CD4-positive, alpha-beta T cell treated with Interleukin-21 for 1 hour (primary cell): ENCODE measurements at regions not wholly inside any gene's neighbourhood (a gene's known extent, or its start where the extent isn't known, plus 50 kb on each side); places are given as distances from the start of the nearest gene placed in this dataset.

Experiments
- DNase-seq: peaks from one replicate; pipeline ENCODE4 v3.0.0-alpha.2; 2020

DNA sequence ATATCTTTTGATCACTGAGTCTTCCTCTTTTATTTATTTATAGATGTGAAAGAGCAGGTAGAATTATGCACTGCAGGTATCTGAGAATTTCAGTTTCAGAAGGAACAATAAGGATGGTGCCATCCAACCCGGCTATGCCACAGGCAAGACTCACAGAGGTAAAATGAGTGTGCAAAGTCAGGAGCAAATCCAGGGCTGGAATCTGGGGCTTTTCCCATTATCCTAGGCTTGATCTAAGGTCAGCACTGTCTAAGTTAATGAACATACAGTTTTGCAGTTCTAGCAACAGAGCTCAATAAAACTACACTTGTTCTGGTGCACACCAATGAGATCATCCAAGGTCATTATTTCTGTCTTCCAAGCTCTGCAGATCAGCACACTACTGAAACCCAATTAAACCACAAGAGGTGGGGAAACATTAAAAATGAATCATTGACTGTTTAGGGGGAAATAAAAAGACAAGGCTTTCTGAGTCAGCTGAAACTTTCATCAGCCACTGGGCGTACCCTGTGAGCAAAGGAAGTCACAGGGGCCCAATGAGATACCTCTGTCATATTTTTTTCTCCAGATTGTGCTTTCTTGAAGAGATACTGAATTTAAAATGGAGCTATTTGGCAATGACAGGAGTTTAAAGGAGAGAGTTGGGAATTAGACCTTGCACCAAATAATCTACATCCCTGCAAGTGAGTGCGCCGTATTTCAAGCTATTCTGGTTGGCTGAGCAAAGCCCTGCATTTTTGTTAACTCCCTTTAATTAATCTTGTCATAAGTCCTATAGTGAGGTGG is 662.2 kb upstream of the ZNF608 start:
- DNase-seq, result no peak

DNA sequence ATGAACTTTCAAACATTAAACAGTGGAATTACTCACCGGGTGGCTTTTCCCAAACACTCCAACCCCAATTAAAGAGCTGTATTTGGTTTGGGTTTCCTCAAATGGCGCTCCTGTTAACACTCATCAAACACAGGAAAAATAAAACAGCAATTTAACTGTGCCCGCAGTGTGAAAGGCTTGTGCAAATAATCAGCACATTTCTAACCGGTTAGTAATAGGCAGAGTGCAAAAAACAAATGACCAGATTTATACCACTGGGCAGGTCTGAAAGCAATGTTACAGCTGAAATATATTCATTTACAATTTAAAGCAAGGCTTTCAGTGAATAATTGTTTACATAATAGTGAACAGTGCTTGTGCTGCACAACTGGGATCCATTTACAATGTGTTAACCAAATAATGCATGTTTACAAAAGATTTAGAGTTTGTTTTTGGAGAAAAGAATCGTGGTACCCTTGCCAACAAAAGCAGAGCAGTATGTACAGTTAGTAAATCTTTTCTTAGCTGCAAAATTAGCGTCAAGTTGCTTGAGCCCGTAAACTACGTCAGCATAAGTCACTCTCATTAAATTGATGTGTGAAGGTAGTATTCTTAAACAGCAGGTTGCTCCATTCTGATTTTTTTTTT is 662.9 kb upstream of the ZNF608 start:
- DNase-seq, result no peak

DNA sequence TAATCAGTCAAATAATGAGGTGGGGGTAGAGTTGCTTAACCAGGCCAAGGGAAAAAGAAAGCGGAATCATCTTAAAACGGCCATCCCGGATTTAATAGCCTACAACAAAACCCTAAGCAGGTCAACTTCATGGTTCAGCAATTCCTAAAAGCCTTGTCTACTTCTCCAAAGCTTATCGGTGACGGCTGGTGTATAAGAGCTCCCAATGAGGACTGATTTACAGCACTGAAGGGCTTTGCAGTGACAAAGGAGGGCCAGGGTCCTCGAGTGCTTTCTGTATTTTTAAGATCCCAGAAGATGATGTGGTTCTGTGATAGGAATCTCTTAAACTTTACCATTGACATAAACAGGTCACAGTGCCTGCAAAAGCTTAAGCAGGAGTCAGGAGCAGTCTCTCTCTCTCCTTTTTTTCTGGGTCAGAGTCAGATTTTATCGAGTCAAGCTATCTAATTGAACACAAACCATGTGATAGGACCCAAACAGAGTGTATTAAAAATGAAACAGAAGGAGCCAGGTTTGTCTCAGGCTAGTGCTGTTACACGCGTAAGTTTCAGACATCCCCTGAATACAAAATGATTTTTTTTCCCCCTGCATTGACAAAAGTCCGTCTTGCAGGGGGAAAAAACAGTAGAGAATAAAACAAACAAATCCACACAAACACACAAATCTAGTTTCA is 663.6 kb upstream of the ZNF608 start:
- no peak for DNase-seq

DNA sequence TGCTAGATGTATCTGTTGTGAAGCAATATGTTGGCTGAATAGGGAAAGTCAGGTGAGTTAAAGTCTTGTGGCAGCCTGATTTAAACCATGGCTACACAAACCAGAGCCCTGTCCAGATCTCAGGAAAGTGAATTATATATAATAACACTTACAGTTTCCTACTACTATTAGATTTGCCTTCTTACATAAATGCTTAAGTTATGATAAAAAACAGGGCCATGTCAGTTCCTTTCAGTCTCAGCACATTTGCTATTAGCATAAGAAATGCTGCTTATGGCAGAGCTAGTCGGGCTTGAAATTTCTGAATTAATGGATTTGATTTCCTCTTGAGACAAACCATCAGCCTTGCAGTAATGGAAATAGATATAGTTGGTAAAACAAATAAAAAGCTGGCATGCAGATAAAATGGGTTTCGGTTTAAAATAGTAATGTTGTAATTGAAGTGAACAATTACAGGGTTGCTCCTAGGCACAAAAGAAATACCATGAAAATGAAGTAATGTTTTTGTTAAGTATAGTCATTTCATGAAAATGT is 664.2 kb upstream of the ZNF608 start:
- no peak for DNase-seq

DNA sequence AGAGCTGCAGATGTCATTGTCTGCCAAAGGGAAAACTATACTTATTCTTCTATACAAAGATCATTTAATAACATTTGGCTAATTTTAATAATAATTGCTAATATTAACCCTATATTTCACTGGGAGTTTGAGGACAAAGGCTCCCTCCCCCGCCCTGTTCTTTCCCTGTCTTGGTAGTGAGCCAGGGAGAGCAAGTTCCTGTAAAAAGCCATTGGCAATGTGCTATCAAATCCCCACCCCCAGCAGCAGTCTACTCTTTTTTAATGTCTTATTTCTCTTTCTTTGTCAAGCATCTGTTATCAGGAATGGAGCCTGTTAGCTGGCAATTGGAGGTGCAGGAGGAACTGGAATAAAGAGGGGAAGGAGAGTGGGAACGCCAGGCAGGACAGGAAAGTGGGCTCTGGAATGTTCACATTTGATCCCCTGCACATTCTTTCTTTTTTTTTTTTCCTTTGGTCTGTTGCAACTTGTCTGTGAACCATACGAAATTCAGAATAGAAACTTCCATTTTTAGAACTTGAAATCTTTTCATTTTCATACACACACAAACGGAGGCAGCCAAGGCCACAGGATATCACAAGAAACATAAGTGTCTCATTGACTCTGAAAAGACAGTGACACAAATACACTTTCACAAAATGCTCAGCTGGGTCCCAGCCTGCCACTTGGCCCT is 664.8 kb upstream of the ZNF608 start:
- no peak for DNase-seq

DNA sequence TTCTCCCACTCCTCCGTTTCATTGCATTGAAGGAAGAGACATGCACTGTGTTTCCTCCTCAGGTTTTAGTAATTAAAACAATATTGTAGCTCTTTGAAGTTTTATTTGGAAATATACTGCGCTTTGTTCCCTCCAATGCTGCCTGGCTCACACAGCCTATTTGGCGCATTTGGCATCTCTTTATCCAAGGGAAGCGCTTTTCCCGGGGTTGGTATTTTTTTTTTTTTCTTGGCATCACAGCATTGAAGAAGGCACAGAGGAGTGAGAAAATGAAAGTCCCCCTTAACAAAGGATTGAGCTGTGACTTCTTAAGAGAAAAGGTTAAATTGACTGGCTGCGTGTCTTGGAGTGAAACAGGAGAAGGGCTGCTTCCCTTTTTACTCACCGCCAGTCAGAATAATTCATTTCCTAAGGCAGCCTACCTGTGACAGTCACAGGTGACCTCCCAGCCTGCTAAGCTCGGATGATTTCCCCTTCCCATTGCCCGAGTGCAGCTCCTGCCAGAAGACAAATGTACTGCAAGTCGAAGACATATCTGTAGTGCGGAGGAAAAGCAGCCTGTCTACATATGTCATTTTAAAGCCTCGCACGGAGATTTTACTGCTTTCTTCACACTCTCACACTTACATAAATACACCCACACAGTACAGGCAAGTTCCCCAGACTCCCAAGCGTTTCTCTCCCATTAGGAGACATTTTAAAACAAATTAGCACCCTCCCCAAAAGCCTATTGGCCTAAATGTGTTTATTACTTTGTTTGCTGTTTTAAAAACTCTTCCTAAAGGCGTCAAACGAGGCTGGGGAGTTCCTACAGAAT is 665.5 kb upstream of the ZNF608 start:
- no peak for DNase-seq

DNA sequence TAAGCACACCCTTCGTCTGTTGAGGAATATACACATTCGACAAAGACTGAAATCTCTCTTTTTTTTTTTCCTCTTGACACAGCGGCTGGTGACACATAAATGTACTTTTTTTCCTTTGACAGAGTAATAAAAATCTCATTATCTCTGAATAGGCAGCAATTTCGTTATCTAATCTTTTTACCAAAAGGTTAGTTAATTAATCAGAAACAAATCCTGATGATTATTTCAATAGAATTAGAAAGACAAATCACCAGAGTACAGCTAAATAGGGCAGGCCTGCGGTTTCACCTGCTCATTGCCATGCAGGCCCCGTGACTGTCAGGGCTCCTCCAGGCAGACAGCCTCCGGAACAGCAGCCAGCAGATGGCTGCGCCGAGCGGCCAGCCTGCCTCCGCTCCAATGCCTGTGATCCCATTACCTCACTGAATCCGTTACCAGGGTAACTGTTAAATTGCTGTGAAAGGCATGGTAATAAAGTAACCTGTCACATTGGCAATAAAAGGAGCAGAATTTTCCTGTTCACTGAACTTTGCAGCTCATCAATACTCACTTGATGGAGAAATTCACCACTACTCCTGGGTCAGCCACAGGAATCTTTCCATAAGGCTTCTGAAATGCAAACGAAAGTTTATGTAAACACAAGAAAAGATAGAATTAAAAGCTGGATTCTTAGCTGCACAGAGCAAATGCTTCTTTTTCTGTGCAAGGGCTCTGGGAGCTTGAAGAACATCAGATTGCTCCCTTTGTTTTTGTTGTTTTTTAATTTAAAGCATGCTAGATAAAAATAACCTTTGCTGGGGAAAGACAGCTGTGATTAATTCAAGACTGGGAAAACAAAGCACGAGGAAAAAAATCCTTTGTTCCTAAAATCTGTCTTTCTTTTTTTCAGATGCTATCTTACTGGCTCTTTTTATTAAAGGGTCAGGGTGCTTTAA is 666.4 kb upstream of the ZNF608 start:
- no peak for DNase-seq

DNA sequence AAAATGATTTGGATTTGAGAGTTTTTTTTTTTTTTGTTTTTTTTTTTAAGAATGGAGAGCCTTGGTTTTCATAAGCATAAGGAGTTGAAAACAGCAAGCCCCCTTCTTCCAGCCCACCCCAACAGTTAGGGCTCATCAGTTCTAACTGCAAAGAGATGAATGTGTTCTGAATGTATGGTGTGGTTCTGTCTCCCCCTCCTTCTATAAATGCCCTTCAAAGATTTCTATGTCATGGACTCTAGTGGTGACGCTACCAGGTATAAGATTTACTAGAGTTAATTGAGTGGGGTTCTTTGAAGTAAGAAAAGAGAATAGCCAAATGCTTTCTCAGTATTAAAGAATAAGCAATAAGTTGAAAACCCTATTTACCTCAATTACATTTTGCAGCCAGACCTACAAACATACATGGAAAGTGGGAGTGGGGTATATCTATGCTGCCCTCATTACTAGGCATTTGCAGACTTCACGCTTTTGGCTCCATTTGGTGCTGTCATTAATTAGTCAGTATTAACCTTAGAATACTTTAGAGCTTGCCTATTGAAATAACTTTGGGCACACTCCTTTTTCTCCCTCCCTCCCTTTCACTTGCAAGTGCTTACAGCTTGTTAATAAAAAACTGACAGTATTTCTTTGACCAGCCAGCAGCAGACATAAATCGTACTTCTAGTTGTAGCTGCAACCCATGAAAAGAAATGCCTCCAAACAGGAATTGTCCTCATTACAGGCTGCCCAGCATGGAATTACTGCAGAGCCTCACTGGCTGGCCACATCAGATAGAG is 667.2 kb upstream of the ZNF608 start:
- no peak for DNase-seq

DNA sequence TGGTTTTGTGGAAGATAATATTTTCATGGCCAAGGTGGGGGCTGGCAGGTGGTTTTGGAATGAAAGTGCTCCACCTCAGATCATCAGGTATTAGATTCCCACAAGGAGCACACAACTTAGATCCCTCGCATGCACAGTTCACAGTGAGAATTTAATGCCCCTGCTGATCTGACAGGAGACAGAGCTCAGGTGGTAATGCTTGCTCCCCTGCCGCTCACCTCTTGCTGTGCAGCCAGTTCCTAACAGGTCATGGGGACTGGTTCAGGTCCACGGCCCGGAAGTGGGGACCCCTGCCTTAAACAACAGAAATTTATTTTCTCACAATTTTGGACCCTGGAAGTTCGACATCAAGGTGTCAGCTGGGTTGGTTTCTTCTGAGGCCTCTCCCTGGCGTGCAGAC is 668.7 kb upstream of the ZNF608 start:
- DNase-seq, result no peak

DNA sequence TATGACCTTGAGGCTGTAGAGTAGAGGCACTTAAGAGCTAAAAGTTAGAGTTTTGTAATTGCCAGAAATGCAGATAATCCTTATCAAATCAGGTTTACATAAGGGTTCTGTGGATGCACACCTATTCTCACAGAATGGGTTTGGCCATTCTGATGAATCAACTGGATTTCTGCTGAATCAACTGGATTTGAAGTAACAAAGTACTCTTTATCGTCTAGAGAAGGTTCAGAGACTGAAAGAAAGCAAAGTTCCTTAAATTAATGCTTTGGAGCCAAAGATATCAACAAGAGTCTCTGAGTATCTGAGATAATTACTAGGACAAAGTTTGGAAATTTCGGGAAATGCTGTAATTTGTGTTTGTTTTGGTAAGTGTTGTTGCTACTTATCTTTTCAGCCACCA is 669.6 kb upstream of the ZNF608 start:
- DNase-seq, result no peak

DNA sequence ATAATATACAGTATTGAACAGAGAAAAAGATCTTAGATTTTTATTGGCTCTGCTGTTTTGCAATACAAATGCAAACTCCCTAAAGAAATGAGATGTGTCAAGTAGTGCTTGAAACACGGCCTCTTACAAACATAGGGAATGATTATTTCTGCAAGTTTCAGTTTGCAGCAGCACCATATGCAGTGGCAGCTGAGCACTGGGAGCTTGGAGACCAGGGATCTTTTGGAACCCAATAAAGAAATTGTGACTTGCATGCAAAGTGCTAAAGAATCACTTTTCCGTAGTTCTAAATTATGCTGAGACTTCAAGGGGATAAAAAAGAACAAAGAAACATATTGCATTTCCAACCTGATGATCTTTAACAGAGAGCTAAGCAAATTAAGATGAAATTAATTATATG is 674.6 kb upstream of the ZNF608 start:
- DNase-seq, result no peak

DNA sequence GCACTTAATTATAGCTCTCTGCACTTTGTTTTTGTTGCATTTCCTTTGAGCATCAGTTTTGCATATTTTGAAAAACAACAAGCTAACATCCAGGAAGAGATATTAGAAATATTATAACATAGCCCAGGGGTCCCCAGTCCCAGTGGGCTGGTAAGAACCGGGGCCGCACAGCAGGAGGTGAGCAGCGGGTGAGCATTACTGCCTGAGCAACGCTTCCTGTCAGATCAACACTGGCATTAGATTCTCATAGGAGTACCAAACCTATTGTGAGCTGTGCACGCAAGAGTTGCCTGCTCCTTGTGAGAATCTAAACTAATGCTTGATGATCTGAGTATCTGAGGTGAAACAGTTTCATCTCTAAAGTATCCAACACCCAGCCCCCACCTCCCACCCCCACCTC is 675.9 kb upstream of the ZNF608 start:
- no peak for DNase-seq

DNA sequence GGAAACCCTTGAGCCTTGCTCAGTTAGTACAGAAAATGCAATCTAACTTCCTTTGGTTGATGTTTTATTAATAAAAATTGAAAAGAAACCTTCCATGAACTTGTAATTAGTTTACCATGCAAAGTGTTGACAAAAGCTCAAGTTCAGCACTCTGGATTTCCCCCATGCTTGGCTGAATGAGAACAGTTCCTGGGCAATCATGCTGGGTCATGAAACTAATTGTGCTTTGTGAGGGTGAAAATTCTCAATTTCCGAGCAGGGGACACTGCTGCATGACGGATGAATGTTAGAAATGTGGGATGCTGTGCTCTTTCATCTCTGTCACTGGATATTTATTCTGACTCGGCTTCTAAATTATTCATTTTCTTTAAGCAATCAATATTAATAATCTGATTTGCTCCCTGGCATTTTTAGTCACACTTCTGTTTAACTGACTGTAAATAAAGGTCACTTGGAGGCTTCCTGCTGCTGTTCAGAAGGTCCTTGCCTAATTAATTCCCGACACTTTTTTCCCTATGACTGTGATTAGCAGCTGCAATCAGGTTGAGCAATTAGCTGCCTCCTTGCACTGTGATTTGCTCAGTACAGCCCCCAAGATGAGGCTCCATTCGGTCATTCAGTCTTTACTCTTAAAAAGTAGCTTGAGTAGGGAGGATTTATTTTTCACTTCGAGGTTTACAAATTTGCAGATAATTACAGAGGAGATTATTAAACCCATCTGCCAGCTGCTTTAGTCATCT is 678.1 kb upstream of the ZNF608 start:
- no peak for DNase-seq

DNA sequence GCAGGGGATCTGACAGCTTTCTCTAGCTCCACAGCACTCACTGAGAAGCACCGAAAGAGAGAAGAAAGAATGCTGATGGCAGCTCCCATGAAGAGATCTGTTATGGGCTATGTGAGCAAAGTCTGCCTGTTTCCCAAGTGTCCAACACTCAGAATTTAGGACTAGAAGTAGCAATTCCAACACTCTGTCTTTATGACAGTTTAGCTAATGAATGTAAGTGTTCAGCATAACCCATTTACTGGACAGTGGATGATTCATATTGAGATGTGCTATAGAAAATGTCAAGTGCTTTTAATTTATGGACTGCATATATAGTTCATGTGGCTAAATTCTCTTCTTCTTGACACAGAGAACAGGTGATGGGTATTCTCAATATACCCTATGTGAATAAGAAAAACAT is 683.1 kb upstream of the ZNF608 start:
- DNase-seq, result no peak

DNA sequence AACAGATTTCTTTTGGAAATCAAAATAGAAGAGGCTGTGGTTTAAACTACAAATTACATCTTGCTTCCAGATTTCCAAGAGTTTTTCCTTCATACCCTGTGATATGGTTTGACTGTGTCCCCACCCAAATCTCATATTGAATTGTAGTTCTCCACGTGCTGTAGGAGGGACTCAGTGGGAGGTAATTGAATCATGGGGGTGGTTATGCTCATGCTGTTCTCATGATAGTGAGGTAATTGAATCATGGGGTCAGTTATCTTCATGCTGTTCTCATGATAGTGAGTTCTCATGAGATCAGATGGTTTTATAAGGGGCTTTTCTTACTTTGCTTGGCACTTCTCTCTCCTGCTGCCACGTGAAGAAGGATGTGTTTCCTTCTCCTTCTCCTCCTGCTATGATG is 687.0 kb upstream of the ZNF608 start:
- DNase-seq, result no peak

DNA sequence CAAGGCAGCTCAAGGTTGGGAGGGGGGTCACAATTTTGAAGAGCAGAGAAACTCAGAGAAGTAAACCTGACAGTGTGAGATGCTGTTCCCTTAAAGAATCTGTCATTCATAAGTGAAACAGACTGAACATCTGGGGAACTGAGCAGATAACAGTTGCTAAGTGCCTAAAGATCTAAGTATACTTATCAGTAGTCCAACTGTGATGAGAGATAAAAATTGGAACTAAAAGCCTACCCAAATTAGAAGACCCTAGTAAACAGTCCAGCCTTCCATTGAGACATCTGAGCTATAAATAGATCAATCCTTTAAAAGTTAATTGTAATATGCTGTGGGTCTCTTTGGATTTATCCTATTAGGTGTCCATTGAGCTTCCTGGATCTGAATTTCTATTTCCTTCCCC is 692.8 kb upstream of the ZNF608 start:
- DNase-seq, result no peak

DNA sequence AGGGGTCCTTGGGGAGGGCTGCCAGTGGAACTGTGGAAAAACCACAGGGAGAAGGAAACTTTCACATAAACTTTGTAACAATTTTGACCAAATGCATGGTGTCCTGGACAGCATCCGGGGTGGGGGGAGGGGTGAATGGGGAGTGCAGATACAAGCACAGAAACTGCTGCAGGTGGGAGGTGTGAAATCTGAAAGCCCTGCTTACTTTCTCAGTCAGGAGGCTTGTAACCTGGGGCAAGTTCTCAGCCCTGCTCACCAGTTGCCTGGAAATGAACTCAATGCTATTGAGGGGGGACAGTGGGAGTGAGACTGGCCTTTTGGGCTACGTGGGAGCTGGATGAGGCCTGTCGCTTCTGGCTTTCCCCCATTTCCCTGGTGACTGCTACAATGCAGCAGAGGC is 694.5 kb upstream of the ZNF608 start:
- no peak for DNase-seq

DNA sequence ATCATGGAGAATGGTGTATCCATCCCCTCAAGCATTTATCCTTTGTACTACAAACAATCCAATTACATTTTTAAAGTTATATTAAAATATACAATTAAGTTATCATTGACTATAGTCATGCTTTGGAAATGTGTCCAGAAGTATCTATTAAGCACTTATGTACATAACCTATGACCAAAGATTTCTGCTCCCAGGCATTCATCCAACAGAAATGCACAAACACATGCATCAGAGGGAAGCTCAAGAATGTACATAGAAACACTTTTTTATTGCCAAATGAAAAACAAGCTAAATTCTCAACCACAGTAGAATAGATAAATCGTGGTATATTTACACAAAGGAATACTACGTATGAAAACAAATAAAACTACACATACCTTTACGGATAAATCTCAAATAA is 700.5 kb upstream of the ZNF608 start:
- no peak for DNase-seq

DNA sequence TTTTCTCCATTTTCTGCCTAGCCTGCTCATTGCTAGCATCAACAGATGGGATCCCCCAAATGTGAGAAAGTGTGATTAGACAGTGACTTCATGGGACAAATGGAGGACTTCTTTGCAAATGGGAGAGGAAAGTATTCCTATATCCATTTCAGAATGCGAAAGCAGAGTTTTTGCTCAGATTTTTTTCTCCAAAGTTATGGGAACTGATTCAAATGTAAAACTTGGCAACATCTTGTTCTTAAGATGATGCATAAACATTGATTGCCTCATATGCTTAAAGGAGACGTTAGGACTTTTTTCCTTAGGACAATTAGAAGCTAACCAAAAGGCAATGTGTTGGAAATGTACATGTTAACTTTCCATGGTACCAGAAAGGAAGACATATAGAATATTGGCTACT is 704.3 kb upstream of the ZNF608 start:
- no peak for DNase-seq

DNA sequence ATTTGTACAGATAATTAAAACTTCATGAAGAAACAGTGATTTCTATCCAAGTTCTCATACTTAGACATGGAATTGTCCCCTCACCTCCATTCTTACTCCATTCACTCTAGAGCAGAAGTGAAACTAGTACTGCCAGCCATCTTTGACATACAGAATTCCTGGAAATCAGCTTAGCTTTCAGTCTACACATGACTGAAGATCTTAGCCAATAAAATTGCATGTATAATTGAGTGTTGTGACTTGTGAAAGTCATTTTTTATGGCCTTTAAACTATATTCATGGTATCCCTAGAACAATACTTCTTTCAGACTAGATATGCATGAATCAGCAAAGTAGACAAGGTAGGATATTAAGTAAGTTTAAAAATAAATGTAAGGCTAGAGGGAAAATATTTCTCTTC is 705.2 kb upstream of the ZNF608 start:
- no peak for DNase-seq
